ENCODE measurements at regions not wholly inside any gene's neighbourhood (a gene's known extent, or its start where the extent isn't known, plus 50 kb on each side); places are given as distances from the start of the nearest gene placed in this dataset.
"Not testable (repeated sequence)": the region's sequence is repeated elsewhere in the genome, so short reads cannot be mapped to it uniquely, and the experiment has no call there.

- no peak for DNase-seq
- intact Hi-C loops (cut with DNase I; ENCODE audit: low total_unique reads) = no loop called here
- 77 to 89% (median 85%) methylated on average over 14 to 16 of the region's 16 CpGs for WGBS, 5 donors
- Histone ChIP-seq H3K27ac (no peak overlapping the region), H3K9me3 (peaks cover 0 to 5% (median 0%) of the 10 kb centered on the region in 8 donors), H3K27me3 (replicated peaks in 1 of 7) (peaks cover 0 to 7% (median 0%) of the 10 kb centered on the region in 7 donors), H3K4me1 (no peaks in the 10 kb centered on the region), H3K36me3 (no peaks in the 10 kb centered on the region), H3K4me3 (no peak overlapping the region)
- no peak for TF ChIP-seq CTCF (IDR thresholded peaks at IDR 0.05 in 8 of 11, conservative IDR thresholded peaks at IDR 0.05 in 3 of 11)
- no peak for TF ChIP-seq POLR2A (IDR thresholded peaks at IDR 0.05)
These were observed 205.1 kb downstream of the MEMO1 start for GRCh38 chr2:31805688-31806087.

GRCh38 chr2:31803481-31804153 lies 207.2 kb downstream of the MEMO1 start:
- H3K27ac ChIP-seq; H3K4me3 ChIP-seq; H3K4me1 ChIP-seq; H3K27me3 ChIP-seq (replicated peaks in 1 of 7); H3K9me3 ChIP-seq; intact Hi-C loops (cut with DNase I; ENCODE audit: low total_unique reads); DNase-seq; H3K36me3 ChIP-seq: not testable (repeated sequence)
- 66 to 91% (median 71%) methylated on average over 21 to 44 of the region's 44 CpGs for WGBS, 5 donors

DNA sequence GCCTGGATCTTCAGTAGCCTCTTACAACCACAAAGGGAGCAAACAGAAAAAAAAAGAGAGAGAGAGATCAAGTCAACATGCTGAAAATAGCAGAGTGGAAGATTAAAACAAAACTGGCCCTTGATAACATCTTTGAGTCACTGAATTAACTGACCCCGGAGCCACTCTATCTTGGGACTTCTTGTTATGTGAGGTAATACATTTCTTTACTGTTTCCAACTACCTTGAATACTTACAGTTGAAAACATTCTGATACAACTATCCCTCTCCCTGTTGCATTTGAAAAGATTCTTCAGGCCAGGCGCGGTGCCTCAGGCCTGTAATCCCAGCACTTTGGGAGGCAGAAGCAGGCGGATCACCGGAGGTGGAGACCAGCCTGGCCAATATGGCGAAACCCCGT lies 208.1 kb downstream of the MEMO1 start:
- Histone ChIP-seq H3K4me1 (no peaks in the 10 kb centered on the region), H3K4me3 (no peak overlapping the region), H3K36me3 (no peaks in the 10 kb centered on the region), H3K27me3 (replicated peaks in 1 of 7) (peaks cover 0 to 7% (median 0%) of the 10 kb centered on the region in 7 donors), H3K9me3 (peaks cover 0 to 10% (median 4%) of the 10 kb centered on the region in 8 donors), H3K27ac (no peak overlapping the region)
- intact Hi-C loops (cut with DNase I; ENCODE audit: low total_unique reads) = no loop called here
- no peak for DNase-seq
- TF ChIP-seq POLR2A (IDR thresholded peaks at IDR 0.05) (no peak), CTCF (IDR thresholded peaks at IDR 0.05 in 8 of 11, conservative IDR thresholded peaks at IDR 0.05 in 3 of 11) (no peak), POLR2AphosphoS5 (IDR thresholded peaks at IDR 0.05) (no peak)
- WGBS, 5 donors = 95 to 99% (median 97%) methylated on average over 7 of the region's 7 CpGs

DNA sequence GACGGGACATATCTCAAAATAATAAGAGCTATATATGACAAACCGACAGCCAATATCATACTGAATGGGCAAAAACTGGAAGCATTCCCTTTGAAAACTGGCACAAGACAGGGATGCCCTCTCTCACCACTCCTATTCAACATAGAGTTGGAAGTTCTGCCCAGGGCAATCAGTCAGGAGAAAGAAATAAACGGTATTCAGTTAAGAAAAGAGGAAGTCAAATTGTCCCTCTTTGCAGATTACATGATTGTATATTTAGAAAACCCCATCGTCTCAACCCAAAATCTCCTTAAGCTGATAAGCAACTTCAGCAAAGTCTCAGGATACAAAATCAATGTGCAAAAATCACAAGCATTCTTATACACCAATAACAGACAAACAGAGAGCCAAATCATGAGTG lies 211.5 kb downstream of the MEMO1 start:
- H3K4me1 ChIP-seq; H3K4me3 ChIP-seq; H3K27me3 ChIP-seq (replicated peaks in 1 of 7); intact Hi-C loops (cut with DNase I; ENCODE audit: low total_unique reads); DNase-seq; H3K36me3 ChIP-seq; H3K27ac ChIP-seq: not testable (repeated sequence)
- WGBS, 5 donors = 62 to 71% (median 69%) methylated on average over 4 of the region's 4 CpGs
- peaks cover 0 to 29% (median 16%) of the 10 kb centered on the region in 8 donors for H3K9me3 ChIP-seq

DNA sequence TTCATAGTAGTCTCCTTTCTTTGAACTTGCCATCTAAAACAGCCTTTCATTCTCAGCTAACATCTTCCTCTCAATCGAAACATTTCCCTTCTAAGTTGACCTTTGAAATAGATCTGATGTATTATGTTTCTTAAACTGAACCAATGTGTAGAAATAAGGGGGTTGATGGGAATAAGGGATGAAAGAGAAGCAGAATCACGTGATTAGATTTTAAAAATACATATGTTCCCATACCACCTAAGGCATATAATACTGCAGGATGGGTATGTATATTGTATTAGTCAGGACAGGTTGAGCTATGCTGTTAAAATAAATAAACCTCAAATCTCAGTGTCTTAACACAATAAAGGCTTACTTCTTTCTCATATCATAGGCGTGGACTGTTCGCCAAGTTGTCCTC lies 207.5 kb upstream of the SRD5A2 start:
- DNase-seq = no peak
- TF ChIP-seq POLR2AphosphoS5 (IDR thresholded peaks at IDR 0.05) (no peak), POLR2A (IDR thresholded peaks at IDR 0.05) (no peak), CTCF (IDR thresholded peaks at IDR 0.05 in 8 of 11, conservative IDR thresholded peaks at IDR 0.05 in 3 of 11) (no peak)
- 88 to 91% (median 88%) methylated on average over 4 of the region's 4 CpGs for WGBS, 5 donors
- Histone ChIP-seq H3K27me3 (replicated peaks in 1 of 7) (no peaks in the 10 kb centered on the region), H3K4me1 (no peaks in the 10 kb centered on the region), H3K27ac (no peak overlapping the region), H3K9me3 (peaks cover 0 to 14% (median 8%) of the 10 kb centered on the region in 8 donors), H3K4me3 (no peak overlapping the region), H3K36me3 (no peaks in the 10 kb centered on the region)
- intact Hi-C loops (cut with DNase I; ENCODE audit: low total_unique reads) = no loop called here

Measured in spleen (tissue), 11 donors.